ENCODE measurements at regions not wholly inside any gene's neighbourhood (a gene's known extent, or its start where the extent isn't known, plus 50 kb on each side); places are given as distances from the start of the nearest gene placed in this dataset.
"Not testable (repeated sequence)": the region's sequence is repeated elsewhere in the genome, so short reads cannot be mapped to it uniquely, and the experiment has no call there.

- DNase-seq, result no peak
These were observed 891.3 kb downstream of the TLE1 start for GRCh38 chr9:80797831-80798688.

GRCh38 chr9:80797101-80797829 is 892.1 kb downstream of the TLE1 start:
- no peak for DNase-seq

GRCh38 chr9:80796632-80797031 is 892.7 kb downstream of the TLE1 start:
- no peak for DNase-seq

DNA sequence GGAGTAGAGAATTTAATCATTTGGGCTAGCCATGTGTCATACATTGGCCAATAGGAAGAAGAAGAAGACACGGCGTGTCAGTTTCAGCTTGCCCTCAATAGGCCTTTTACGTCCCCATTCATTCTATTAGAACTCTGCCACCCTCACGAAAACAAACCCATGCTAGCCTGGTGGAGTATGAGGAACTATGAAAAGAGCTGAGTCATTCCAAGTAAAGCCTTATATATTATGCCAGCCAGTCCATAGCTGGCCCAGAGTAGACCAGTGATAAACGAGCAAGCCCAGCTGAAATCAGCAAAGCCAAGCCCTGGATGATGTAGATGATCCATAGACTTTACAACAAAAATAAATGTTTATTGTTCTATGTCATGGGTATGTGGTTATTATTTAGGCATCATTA is 895.1 kb downstream of the TLE1 start:
- no peak for DNase-seq

DNA sequence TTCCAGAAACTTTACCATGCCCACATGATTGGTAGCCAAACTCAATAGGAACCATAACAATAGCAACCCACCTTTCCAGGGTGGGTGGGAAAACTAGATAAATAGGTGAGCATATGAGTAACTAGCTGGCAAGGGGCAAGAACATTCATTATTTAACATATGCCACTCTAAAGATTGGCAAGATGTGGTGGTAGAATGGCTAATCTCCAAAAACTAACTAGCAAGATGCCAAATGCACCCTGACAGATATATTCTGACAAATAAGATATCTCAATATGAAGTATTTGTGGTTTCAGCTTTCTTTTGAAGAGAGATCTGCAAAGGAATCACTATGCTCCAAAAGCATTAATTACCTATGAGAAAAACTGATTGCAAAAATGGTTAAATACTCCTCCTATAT is 895.6 kb downstream of the TLE1 start:
- no peak for DNase-seq

GRCh38 chr9:80792726-80793125 is 896.6 kb downstream of the TLE1 start:
- no peak for DNase-seq

GRCh38 chr9:80791836-80792235 is 897.5 kb downstream of the TLE1 start:
- DNase-seq, result no peak

DNA sequence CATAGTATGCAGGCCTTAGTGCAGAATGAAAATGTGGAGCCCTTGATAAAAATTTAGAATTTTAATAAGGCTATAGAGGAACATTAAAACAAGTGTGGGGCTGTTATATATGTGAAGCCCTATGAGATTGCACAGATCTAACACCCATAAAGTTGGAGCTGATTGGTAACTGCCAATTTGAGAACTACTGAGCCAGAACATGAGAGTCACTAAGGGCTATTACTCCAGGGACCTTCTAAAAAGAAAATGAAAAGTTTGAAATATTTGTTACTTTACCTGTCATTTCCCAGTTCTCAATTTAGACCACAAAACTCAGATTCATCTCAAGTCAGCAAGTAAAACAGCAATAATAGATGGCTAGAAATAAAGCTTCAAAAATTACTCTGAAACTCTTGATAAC is 898.6 kb downstream of the TLE1 start:
- no peak for DNase-seq

GRCh38 chr9:80789831-80790230 is 899.5 kb downstream of the TLE1 start:
- DNase-seq, result no peak

DNA sequence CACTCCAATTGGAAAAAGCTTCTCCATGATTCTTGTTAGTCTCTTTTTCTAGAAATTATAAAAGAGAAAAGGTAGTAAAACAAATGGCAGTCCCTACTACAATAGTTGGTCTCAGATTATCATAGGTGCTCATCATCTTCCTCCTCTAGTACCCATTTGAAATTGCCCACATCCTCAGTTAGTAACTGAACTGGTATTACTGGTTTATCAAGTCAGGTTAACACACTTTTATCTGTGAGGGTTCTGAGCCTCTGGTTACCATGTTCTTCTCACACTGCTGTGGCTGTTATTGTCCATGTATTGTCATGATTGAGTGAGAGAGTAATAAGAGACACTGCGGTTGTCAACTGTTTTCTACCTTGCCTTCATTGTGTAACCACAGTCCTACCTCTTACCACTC is 901.7 kb downstream of the TLE1 start:
- no peak for DNase-seq

DNA sequence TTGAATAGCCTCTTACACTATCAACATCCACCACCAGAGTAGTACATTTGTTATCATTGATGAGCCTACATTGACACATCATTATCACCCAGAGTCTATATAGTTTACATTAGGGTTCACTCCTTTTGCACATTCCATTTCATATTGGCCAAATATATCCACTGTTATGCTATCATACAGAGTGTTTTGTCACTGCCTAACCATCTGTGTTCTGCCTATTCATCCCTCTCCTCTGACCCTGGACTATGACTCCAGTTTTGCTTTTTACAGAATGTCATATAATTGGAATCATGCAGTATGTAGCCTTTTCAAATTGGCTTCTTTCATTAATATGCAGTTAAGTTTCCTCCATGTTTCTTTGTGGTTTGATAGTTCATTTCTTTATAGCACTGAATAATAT is 904.7 kb downstream of the TLE1 start:
- no peak for DNase-seq

DNA sequence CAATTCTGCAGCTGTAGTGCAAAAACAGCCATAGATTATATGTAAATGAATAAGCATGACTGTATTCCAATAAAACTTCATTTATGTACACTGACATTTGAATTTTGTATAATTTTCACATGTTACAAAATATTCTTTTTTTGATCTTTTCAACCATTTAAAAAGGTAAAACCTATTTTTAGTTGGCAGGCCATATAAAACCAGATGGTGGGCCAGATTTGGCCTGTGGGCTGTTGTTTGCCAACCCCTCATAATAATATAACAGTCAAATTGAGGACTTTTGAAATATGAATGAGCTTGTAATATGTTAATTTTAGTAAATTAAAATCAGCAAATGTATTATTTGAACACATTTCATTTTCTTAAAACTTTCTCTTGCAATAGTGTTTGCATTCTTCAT is 913.4 kb downstream of the TLE1 start:
- no peak for DNase-seq

DNA sequence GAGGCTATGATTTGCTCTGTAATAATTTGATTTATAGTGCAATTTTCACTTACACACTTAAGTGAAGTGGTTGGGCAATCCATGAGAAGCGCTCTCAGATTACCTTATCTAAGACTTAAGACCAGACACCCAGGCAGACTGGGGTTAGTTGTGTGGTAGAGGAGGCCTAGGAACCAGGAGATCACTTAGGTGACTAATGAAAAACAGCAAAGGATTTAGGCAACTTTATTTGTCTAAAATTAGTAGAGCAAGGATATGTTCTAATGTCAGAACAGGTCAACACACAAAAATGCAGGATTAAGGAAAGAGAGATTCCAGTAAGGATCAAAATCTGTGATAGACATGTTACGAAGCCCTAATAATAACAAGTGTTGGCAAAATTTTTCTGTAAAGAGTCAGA is 913.8 kb downstream of the TLE1 start:
- no peak for DNase-seq

DNA sequence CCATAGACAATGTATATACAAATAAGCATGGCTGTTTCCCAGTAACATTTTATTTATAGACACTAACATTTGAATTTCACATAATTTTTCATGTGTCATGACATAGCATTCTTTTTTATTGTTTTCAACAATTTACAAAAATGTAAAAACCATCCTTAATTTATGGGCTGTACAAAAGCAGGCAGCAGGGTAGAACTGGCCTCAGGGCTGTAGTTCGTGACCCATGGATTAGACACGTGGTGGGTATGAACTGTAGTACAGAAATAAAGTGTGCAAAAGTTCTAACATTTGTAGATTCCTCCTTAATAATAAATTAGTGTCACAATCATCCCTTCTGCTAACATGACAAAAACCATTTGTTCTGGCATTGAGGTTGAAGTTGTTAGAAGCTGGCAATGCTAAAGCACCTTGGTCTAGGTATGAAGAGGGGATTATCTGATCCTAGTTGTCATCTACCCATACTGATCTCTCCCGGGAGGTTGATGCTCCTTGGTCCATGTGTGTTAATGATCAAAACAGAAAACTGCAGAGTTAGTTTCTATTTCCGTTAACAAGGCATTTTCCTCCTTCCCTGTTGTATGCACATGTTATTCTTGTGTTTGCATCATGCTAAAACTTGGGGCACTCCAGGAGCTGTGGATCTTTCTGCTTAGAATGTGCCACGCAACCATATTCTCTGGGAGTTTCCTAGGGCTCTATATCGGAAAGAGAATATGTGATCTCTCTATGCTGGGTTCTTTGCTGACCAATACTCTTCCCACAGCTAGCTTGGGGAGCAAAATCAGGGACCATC is 917.6 kb downstream of the TLE1 start:
- DNase-seq, result no peak

- DNase-seq, result no peak
These were observed 925.8 kb downstream of the TLE1 start for GRCh38 chr9:80763536-80763935.

DNA sequence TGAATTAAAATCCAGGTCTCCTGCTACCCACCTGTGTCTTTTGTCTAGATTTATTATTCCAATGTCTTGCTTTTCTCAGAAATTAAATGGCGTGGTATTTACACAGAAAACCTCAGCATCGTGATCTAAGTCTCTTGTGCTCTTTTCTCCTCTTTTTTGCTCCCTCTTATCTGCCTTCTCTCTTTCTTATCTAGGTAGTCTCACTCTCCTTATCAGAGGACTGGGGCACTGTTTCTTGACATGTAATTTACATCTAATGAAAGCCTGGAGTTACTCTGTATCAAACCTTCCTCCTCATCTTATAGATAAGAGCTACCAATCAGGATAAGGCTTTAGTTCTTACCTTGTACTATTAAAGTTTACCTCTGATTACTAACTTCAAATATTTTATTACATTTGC is 933.8 kb downstream of the TLE1 start:
- no peak for DNase-seq

DNA sequence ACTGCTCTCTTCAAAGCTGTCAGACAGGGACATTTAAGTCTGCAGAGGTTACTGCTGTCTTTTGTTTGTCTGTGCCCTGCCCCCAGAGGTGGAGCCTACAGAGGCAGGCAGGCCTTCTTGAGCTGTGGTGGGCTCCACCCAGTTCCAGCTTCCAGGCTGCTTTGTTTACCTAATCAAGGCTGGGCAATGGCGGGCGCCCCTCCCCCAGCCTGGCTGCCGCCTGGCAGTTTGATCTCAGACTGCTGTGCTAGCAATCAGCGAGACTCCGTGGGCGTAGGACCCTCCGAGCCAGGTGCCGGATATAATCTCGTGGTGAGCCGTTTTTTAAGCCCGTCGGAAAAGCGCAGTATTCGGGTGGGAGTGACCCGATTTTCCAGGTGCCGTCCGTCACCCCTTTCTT is 942.3 kb downstream of the TLE1 start:
- not testable (repeated sequence) for DNase-seq

DNA sequence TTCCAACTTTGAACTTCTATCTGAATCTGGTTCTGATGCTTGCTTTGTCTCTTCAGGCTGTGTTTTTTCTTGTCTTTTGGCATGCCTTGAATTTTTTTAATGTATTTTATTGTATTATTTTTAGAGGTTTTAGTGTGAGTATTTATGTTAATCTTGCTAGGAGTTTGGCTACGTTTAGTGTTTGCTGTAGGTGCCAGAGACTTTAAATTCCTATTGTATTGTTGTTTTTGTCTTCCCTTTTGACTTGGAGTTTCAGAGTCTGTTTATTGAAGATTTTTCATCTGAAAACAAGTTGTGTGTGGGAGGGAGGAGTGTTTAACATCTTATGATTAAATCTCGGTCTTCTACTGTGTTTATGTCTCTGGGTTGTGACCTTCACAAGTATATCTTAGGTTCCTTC is 956.8 kb downstream of the TLE1 start:
- no peak for DNase-seq

DNA sequence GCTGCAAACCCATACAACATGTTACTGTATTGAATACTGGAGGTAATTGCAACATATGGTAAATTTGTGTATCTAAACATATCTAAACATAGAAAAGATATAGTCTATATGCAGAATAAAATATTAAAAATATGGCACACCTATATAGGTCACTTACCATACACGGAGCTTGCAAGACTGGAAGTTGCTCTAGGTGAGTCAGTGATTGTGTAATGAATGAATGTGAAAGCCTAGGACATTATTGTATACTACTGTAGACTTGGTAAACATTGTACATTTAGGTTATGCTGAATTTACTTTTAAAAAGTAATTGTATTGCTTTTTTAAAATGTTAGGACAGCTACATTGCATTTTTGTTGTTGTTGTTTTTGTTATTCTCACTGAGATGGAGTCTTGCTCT is 968.8 kb downstream of the TLE1 start:
- no peak for DNase-seq

GRCh38 chr9:80707120-80707519 is 982.2 kb downstream of the TLE1 start:
- no peak for DNase-seq

DNA sequence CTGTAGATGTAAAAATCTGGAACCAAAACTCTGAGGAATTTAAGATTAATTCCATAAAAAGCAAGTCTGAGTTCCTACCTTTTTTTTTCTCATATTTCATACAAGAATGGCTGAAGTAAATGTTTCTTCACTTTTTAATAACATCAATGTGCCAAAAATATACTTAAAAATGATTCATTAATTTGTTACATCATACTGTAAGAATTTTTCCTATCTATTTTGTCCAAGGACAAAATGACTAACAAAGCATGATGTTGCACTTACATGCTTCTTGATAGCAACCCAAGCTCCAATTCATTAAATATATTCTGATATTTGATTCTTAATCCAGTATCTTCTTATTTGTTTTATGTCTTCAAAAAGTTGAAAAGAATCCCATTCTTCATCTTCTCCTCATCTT is 988.3 kb downstream of the TLE1 start:
- no peak for DNase-seq

DNA sequence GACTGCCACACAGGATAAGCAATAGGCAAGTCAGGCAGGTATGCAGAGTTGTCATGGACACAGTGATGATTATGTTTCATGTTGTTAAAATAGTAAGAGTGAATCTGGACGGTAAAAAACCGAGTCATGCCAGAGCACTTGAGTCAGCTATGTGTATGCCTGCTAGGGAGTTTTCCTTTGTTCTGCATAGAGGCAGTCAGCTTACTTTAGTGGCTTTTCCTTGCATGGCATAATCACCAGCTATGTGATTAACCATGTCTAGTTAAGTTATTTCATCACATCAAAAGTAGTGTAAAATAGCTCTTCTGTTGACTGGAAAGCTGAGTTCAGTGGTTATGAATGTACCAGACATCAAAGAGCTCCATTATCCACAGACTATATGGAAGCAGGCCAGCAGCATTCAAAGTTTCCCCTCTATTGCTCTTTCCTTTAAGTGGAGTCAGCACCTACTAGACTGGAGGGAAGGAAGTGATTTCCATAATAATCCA is 989.8 kb downstream of the TLE1 start:
- no peak for DNase-seq

DNA sequence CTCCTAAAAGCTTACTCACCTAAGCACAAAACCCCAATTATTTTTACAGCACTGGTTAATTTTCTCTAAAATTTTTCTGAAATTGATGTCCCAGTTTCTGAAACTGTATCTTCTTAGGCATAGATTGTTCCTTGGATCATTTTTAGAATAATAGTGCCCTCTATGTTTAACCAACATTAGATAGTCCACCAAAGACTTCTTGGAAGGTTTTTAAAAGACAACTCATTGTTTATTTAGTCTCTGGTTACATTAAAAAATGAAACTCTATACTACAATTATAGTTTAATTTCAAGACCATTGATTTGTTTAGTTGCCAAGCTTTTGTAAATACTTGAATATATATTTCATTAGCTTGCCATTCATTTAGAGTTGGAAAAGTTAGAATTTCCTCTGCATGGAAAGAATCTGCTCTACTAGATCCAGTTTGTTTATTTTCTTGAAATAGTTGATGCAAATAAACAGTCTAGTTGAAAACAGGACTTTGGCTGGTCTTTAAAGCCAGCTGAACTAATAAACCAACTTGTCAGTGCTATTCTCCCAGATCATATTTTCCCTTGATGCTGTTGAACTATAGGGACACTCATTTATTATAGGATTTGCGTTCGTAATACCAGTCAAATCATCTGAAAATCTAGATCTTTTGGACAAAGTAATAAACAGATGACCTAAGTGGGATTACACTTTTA is 990.5 kb downstream of the TLE1 start:
- DNase-seq, result no peak
